ENCODE measurements at regions not wholly inside any gene's neighbourhood (a gene's known extent, or its start where the extent isn't known, plus 50 kb on each side); places are given as distances from the start of the nearest gene placed in this dataset.

DNA sequence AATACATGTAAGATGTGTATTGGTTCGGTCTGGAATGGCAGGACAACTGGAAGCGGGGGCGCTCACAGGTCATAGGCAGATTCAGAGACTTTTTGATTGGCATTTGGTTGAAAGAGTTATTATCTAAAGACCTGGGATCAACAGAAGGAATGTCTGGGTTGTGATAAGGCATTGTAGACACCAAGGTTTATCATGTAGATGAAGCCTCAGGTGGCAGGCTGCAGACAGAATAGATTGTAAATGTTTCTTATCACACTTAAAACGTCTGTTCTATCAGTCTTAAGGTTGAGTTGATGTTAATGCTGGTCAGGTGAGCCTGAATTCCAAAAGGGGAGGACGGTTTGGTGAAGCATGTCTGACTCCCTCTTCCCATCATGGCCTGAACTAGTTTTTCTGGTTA is 295.9 kb upstream of the PROK2 start:
- no peaks in the 10 kb centered on the region for H3K4me1 ChIP-seq (replicated peaks; ENCODE audit: insufficient read depth)
- TF ChIP-seq EZH2 (IDR thresholded peaks at IDR 0.05; ENCODE audit: low read depth) = no peak
- no peaks in the 10 kb centered on the region for H3K9me3 ChIP-seq (ENCODE audit: insufficient read depth, low read depth)
- intact Hi-C loops (cut with micrococcal nuclease; ENCODE audit: unreplicated experiment) = no loop called here
- CTCF ChIA-PET = no interaction called here
- no peaks in the 10 kb centered on the region for H3K79me2 ChIP-seq (ENCODE audit: low read depth)
- H3K9me2 ChIP-seq (ENCODE audit: insufficient read depth) = no peaks in the 10 kb centered on the region
- POLR2A ChIA-PET (ENCODE audit: unreplicated experiment) = no interaction called here
- no peaks in the 10 kb centered on the region for H3K27me3 ChIP-seq (ENCODE audit: insufficient read depth, low read depth)
- H3K4me3 ChIP-seq = no peak overlapping the region
- no peaks in the 10 kb centered on the region for H3K36me3 ChIP-seq (ENCODE audit: low read depth)
- no peak overlapping the region for H3K27ac ChIP-seq
- DNase-seq = no peak
- no peaks in the 10 kb centered on the region for H4K20me1 ChIP-seq (ENCODE audit: insufficient read depth)
- H3F3A ChIP-seq (ENCODE audit: insufficient read depth, low read depth) = no peaks in the 10 kb centered on the region
- no peak overlapping the region for H3K4me2 ChIP-seq
- BruUV-seq (replicated peaks) = no TSS peak
- no peak overlapping the region for H2AFZ ChIP-seq

DNA sequence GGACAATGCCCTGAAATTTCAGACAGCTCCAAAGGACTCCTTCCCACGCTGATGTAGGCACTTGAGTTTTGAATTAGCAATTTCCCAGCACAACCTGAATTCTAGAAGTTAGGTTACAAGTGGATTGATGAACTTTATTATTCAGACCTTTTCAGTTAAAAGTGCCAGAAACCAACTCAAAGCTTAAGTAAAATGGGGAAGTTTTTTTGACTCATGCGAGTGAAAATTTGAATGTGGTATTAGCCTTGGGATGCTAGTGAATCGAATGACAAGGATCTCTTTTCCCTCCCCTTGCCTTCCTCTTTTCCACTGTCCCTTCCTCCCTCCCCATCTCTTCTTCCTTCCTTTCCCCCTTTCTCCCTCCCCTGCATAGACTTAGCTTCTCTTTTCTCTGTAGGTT is 295.1 kb upstream of the PROK2 start:
- Histone ChIP-seq H3K27ac (no peak overlapping the region), H3K9me2 (ENCODE audit: insufficient read depth) (no peaks in the 10 kb centered on the region), H3K9me3 (ENCODE audit: insufficient read depth, low read depth) (no peaks in the 10 kb centered on the region; the same call in 1 of the 2 replicates), H3K36me3 (ENCODE audit: low read depth) (no peaks in the 10 kb centered on the region), H3F3A (ENCODE audit: insufficient read depth, low read depth) (no peaks in the 10 kb centered on the region), H3K4me1 (replicated peaks; ENCODE audit: insufficient read depth) (no peaks in the 10 kb centered on the region), H3K4me2 (no peak overlapping the region), H3K4me3 (no peak overlapping the region), H4K20me1 (ENCODE audit: insufficient read depth) (no peaks in the 10 kb centered on the region), H3K27me3 (ENCODE audit: insufficient read depth, low read depth) (no peaks in the 10 kb centered on the region), H2AFZ (no peak overlapping the region), H3K79me2 (ENCODE audit: low read depth) (no peaks in the 10 kb centered on the region)
- intact Hi-C loops (cut with micrococcal nuclease; ENCODE audit: unreplicated experiment) = no loop called here
- TF ChIP-seq, protein P1, sequence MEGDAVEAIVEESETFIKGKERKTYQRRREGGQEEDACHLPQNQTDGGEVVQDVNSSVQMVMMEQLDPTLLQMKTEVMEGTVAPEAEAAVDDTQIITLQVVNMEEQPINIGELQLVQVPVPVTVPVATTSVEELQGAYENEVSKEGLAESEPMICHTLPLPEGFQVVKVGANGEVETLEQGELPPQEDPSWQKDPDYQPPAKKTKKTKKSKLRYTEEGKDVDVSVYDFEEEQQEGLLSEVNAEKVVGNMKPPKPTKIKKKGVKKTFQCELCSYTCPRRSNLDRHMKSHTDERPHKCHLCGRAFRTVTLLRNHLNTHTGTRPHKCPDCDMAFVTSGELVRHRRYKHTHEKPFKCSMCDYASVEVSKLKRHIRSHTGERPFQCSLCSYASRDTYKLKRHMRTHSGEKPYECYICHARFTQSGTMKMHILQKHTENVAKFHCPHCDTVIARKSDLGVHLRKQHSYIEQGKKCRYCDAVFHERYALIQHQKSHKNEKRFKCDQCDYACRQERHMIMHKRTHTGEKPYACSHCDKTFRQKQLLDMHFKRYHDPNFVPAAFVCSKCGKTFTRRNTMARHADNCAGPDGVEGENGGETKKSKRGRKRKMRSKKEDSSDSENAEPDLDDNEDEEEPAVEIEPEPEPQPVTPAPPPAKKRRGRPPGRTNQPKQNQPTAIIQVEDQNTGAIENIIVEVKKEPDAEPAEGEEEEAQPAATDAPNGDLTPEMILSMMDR (conservative IDR thresholded peaks at IDR 0.05) = no peak
- no peak for TF ChIP-seq EZH2 (IDR thresholded peaks at IDR 0.05; ENCODE audit: low read depth)
- POLR2A ChIA-PET (ENCODE audit: unreplicated experiment) = no interaction called here
- no TSS peak for BruUV-seq (replicated peaks)
- CTCF ChIA-PET = no interaction called here
- DNase-seq = no peak

DNA sequence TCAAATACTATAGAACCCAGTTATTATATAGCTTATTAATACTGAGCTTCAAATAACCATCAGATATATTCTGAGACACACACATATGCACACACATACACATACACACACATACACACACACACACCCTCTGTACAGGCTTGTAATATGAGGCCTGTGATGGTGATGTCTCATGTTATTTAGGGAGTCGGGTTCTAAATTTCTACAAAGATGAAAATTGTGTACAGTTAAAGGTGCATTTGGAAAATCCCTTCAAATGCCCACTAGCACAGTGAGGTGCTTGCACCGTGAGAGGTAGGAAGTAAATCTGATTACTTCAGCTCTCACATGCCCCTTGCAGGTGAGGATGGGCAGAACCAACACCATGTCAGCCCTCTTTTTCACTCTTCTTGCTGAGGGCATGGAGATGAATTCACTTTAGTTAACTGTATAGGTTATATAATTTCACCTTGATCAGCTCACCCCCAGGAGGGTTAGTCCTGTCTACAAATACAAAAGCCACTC is 294.5 kb upstream of the PROK2 start:
- no peak overlapping the region for H3K4me3 ChIP-seq
- ChIA-PET CTCF (no interaction called here), POLR2A (ENCODE audit: unreplicated experiment) (no interaction called here)
- H3K4me2 ChIP-seq = no peak overlapping the region
- no peaks in the 10 kb centered on the region for H3K4me1 ChIP-seq (replicated peaks; ENCODE audit: insufficient read depth)
- intact Hi-C loops (cut with micrococcal nuclease; ENCODE audit: unreplicated experiment) = no loop called here
- no peak overlapping the region for H2AFZ ChIP-seq
- TF ChIP-seq, protein P1 (conservative IDR thresholded peaks at IDR 0.05) = no peak
- no peak for TF ChIP-seq EZH2 (IDR thresholded peaks at IDR 0.05; ENCODE audit: low read depth)
- H3K79me2 ChIP-seq (ENCODE audit: low read depth) = no peaks in the 10 kb centered on the region
- H3K9me2 ChIP-seq (ENCODE audit: insufficient read depth) = no peaks in the 10 kb centered on the region
- H3K27me3 ChIP-seq (ENCODE audit: insufficient read depth, low read depth) = no peaks in the 10 kb centered on the region
- no peaks in the 10 kb centered on the region for H3K36me3 ChIP-seq (ENCODE audit: low read depth)
- DNase-seq = no peak
- H4K20me1 ChIP-seq (ENCODE audit: insufficient read depth) = no peaks in the 10 kb centered on the region
- H3F3A ChIP-seq (ENCODE audit: insufficient read depth, low read depth) = no peaks in the 10 kb centered on the region
- H3K9me3 ChIP-seq (ENCODE audit: insufficient read depth, low read depth) = no peaks in the 10 kb centered on the region; the same call in 1 of the 2 replicates
- no TSS peak for BruUV-seq (replicated peaks)
- H3K27ac ChIP-seq = no peak overlapping the region

DNA sequence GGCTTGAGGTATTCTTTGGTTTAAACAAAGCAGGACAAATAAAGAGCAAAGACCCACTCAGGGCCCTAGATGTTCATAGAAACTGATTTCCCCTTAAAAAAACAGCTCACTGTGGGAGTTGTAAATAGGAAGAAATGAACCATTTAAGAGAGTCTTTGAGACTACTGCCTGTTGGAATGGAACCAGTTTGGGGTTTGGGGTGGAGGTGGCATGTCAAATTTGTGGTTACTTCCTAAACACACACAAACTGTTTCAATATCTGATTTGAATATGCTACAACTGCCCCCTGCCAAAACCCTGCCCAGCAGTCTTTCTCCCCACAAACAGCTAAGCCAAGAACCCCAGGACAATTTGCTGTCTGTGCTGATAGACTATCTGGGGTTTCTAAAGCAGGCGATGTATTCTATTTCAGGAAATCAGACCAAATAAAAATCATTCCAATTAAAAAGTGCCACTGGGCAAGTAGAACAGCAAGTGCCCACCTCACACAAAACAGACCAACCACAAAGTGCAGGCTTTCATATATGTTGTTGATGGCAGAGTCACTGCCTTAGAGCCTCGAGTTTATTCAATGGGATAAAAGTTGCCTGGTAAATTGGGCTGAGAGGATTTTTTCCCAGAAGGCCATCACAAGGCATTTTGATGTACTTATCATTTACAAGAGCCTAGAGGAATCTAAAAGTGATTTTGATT is 293.9 kb upstream of the PROK2 start:
- no peak for DNase-seq
- no peaks in the 10 kb centered on the region; the same call in 1 of the 2 replicates for H3K9me3 ChIP-seq (ENCODE audit: insufficient read depth, low read depth)
- intact Hi-C loops (cut with micrococcal nuclease; ENCODE audit: unreplicated experiment) = no loop called here
- no peaks in the 10 kb centered on the region for H3K9me2 ChIP-seq (ENCODE audit: insufficient read depth)
- H3K27ac ChIP-seq = no peak overlapping the region
- CTCF ChIA-PET = no interaction called here
- no peaks in the 10 kb centered on the region for H4K20me1 ChIP-seq (ENCODE audit: insufficient read depth)
- H3K36me3 ChIP-seq (ENCODE audit: low read depth) = no peaks in the 10 kb centered on the region
- H3K27me3 ChIP-seq (ENCODE audit: insufficient read depth, low read depth) = no peaks in the 10 kb centered on the region
- TF ChIP-seq, protein P1 (conservative IDR thresholded peaks at IDR 0.05) = no peak
- no peak for TF ChIP-seq EZH2 (IDR thresholded peaks at IDR 0.05; ENCODE audit: low read depth)
- POLR2A ChIA-PET (ENCODE audit: unreplicated experiment) = no interaction called here
- no peaks in the 10 kb centered on the region for H3K79me2 ChIP-seq (ENCODE audit: low read depth)
- H3K4me2 ChIP-seq = no peak overlapping the region
- no peaks in the 10 kb centered on the region for H3F3A ChIP-seq (ENCODE audit: insufficient read depth, low read depth)
- no peak overlapping the region for H2AFZ ChIP-seq
- no peak overlapping the region for H3K4me3 ChIP-seq
- no peaks in the 10 kb centered on the region for H3K4me1 ChIP-seq (replicated peaks; ENCODE audit: insufficient read depth)
- no TSS peak for BruUV-seq (replicated peaks)
